Caco-2 (cell line): ENCODE measurements at regions not wholly inside any gene's neighbourhood (a gene's known extent, or its start where the extent isn't known, plus 50 kb on each side); places are given as distances from the start of the nearest gene placed in this dataset.

Experiments
- BruUV-seq: library from RNA; stranded (reverse); fragments of 400-500 nt; replicated peaks from 2 replicates; lab custom pipeline; 2021; lab: Mats Ljungman, UMichigan
- CTCF ChIA-PET: fragments of 300-600 bp; sonication (Branson Sonifier 250); formaldehyde crosslinking; loops from one replicate; lab custom pipeline; 2022; ENCODE audit warnings: antibody characterized with exemption; lab: Charles Lee
- POLR2A ChIA-PET: fragments of 300-600 bp; sonication (Branson Sonifier 250); formaldehyde crosslinking; loops from one replicate; lab custom pipeline; 2022; ENCODE audit warnings: antibody characterized with exemption; lab: Charles Lee
- DNase-seq, 2 experiments: peaks; one replicate each; pipeline versions ENCODE4 v3.0.0 to v3.0.0-alpha.2; 2020 to 2022
- H3K27me3 ChIP-seq: replicated peaks from 2 replicates; pipeline ENCODE4 v1.6.0; 2011; ENCODE audit warnings: low read length; ENCODE audit not compliant: control insufficient read depth, insufficient read depth
- H3K36me3 ChIP-seq: 2 replicates; pipeline ENCODE4 v1.5.1; 2011; ENCODE audit warnings: low read length; ENCODE audit not compliant: control insufficient read depth, insufficient read depth
- H3K4me1 ChIP-seq: fragments of 250-450 bp; sonication (Bioruptor Pico); 2 replicates; pipeline ENCODE4 v1.5.1; 2020; ENCODE audit warnings: mild to moderate bottlenecking
- H3K4me3 ChIP-seq: 2 replicates; pipeline ENCODE4 v1.5.1; 2011; ENCODE audit warnings: low read depth, mild to moderate bottlenecking, control low read depth, low read length
- H3K9me3 ChIP-seq: fragments of 250-450 bp; sonication (Bioruptor Pico); 2 replicates; pipeline ENCODE4 v1.5.1; 2020; ENCODE audit warnings: mild to moderate bottlenecking, moderate library complexity
- H3K27ac Mint-ChIP-seq: one replicate; pipeline ENCODE4 v1.8.0; 2022; ENCODE audit warnings: mixed read lengths; ENCODE audit not compliant: unreplicated experiment
- H3K27me3 Mint-ChIP-seq: one replicate; pipeline ENCODE4 v1.8.0; 2022; ENCODE audit warnings: mixed read lengths; ENCODE audit not compliant: insufficient read depth, unreplicated experiment
- H3K36me3 Mint-ChIP-seq: one replicate; pipeline ENCODE4 v1.8.0; 2022; ENCODE audit warnings: mild to moderate bottlenecking, mixed read lengths; ENCODE audit not compliant: insufficient read depth, unreplicated experiment
- H3K4me1 Mint-ChIP-seq: one replicate; pipeline ENCODE4 v1.8.0; 2022; ENCODE audit warnings: low read depth, mixed read lengths; ENCODE audit not compliant: unreplicated experiment
- H3K4me3 Mint-ChIP-seq: one replicate; pipeline ENCODE4 v1.8.0; 2022; ENCODE audit warnings: mild to moderate bottlenecking, moderate library complexity, mixed read lengths; ENCODE audit not compliant: unreplicated experiment
- H3K9me3 Mint-ChIP-seq: one replicate; pipeline ENCODE4 v1.8.0; 2022; ENCODE audit warnings: mixed read lengths; ENCODE audit not compliant: unreplicated experiment
- intact Hi-C: fragments of 100-400 bp; cut with micrococcal nuclease; formaldehyde crosslinking; loops from one replicate; pipeline ENCODE4 v1.10.0; 2022; ENCODE audit not compliant: unreplicated experiment
- TF ChIP-seq, protein P1 (sequence below), 2 experiments: fragments of 200-600 bp in 1 of 2; IDR thresholded peaks; 1 replicate in 1 of 2; 2 replicates in 1 of 2; pipeline versions ENCODE4 v1.5.1 to v1.8.0; 2011 to 2022; ENCODE audit warnings: antibody characterized with exemption in 1 of 2, control low read depth in 1 of 2, inconsistent platforms in 1 of 2, low read depth in 1 of 2, low read length in 1 of 2, mild to moderate bottlenecking in 1 of 2, moderate library complexity in 1 of 2; ENCODE audit not compliant: insufficient read depth in 1 of 2, severe bottlenecking in 1 of 2, unreplicated experiment in 1 of 2

DNA sequence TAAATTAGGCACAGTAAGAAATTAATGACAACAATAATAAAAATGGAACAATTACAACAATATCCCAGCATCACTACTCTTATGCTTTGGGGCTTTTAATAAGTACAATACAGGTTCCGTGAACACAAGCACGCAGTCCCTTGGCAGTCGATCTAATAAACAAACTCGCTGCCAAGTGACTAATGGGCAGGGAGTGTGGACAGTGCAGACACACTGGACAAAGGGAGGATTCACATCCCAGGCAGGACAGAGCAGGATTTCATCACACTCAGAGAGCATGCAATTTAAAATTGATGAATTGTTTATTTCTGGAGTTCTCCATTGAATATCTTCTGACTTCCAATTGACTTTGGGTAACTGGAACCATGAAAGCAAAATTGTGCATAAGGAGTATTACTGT lies 524.1 kb upstream of the CFAP20DC start:
- no peaks in the 10 kb centered on the region for H3K9me3 Mint-ChIP-seq
- no peaks in the 10 kb centered on the region for H3K36me3 ChIP-seq
- H3K4me1 ChIP-seq: no peaks in the 10 kb centered on the region
- no peak for DNase-seq
- intact Hi-C loops: no loop called here
- TF ChIP-seq, protein P1, sequence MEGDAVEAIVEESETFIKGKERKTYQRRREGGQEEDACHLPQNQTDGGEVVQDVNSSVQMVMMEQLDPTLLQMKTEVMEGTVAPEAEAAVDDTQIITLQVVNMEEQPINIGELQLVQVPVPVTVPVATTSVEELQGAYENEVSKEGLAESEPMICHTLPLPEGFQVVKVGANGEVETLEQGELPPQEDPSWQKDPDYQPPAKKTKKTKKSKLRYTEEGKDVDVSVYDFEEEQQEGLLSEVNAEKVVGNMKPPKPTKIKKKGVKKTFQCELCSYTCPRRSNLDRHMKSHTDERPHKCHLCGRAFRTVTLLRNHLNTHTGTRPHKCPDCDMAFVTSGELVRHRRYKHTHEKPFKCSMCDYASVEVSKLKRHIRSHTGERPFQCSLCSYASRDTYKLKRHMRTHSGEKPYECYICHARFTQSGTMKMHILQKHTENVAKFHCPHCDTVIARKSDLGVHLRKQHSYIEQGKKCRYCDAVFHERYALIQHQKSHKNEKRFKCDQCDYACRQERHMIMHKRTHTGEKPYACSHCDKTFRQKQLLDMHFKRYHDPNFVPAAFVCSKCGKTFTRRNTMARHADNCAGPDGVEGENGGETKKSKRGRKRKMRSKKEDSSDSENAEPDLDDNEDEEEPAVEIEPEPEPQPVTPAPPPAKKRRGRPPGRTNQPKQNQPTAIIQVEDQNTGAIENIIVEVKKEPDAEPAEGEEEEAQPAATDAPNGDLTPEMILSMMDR (IDR thresholded peaks at IDR 0.05; ENCODE audit: insufficient read depth in 1 of 2, low read depth in 1 of 2, low read length in 1 of 2, severe bottlenecking in 1 of 2, unreplicated experiment in 1 of 2): no peak
- no peaks in the 10 kb centered on the region for H3K4me1 Mint-ChIP-seq
- H3K27ac Mint-ChIP-seq: no peak overlapping the region
- no peaks in the 10 kb centered on the region for H3K36me3 Mint-ChIP-seq
- no peaks in the 10 kb centered on the region; the same call in 1 of the 2 replicates for H3K27me3 ChIP-seq
- BruUV-seq: no TSS peak
- no peak overlapping the region for H3K4me3 Mint-ChIP-seq
- H3K4me3 ChIP-seq: no peak overlapping the region
- no peaks in the 10 kb centered on the region for H3K9me3 ChIP-seq
- CTCF ChIA-PET: interaction anchor here (0.8 to 2.4 kb wide), 2 partner anchors 236 to 284 kb away, joined by 5 to 13 read pairs; no protein-coding TSS in a partner anchor
- peaks cover 24% of the 10 kb centered on the region for H3K27me3 Mint-ChIP-seq
- POLR2A ChIA-PET: no interaction called here

DNA sequence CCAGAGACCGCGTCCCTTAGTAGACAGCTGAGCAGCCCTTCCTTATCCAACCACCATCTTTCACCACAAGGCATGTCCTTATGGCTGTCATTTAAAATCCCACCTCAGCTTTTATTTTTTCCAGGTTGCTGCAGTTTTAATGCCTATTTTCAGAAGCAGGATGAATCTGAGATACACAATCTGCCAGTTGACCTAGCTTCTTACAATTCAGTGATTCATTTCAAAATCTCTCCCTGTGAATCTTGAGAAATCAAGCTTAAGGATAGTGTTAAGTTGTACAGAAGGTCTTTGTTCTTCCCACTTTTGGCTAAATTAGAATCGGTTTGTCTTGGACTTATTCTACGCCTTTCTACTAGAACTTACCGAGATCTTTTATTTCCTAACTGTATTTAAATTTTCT lies 522.3 kb upstream of the CFAP20DC start:
- peaks cover 22% of the 10 kb centered on the region for H3K27me3 Mint-ChIP-seq
- H3K27ac Mint-ChIP-seq: no peak overlapping the region
- no peaks in the 10 kb centered on the region for H3K36me3 Mint-ChIP-seq
- no peaks in the 10 kb centered on the region for H3K36me3 ChIP-seq
- no peaks in the 10 kb centered on the region for H3K4me1 ChIP-seq
- no TSS peak for BruUV-seq
- H3K9me3 ChIP-seq: no peaks in the 10 kb centered on the region
- H3K4me3 Mint-ChIP-seq: no peak overlapping the region
- H3K27me3 ChIP-seq: no peaks in the 10 kb centered on the region
- intact Hi-C loops: no loop called here
- H3K4me3 ChIP-seq: no peak overlapping the region
- ChIA-PET POLR2A (no interaction called here), CTCF (no interaction called here)
- TF ChIP-seq, protein P1 (IDR thresholded peaks at IDR 0.05; ENCODE audit: insufficient read depth in 1 of 2, low read depth in 1 of 2, low read length in 1 of 2, severe bottlenecking in 1 of 2, unreplicated experiment in 1 of 2): no peak
- no peak for DNase-seq
- no peaks in the 10 kb centered on the region for H3K9me3 Mint-ChIP-seq
- no peaks in the 10 kb centered on the region for H3K4me1 Mint-ChIP-seq

DNA sequence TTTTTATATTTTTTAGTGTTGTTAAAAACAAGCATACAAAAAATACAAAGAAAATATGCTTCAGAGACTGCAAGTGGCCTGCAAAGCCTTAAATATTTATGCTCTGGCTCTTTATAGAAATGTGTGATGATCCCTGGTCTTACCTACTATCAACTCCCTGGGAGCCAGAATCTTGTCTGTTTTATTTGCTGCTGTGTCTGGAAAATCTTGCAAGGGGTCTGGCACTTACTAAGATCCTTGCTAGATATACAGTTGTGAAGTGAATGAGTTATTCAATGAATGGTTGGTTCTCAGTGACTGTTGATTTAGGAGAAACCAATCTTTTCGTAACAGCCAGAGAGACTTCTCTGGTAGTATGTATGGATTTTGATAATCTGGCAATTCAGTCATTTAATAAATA lies 521.0 kb upstream of the CFAP20DC start:
- intact Hi-C loops: no loop called here
- no peaks in the 10 kb centered on the region for H3K9me3 Mint-ChIP-seq
- CTCF ChIA-PET: no interaction called here

More for the DNA sequence above, 521.0 kb upstream of the CFAP20DC start:
- DNase-seq: no peak
- Mint-ChIP-seq H3K4me1 (no peaks in the 10 kb centered on the region), H3K27ac (no peak overlapping the region), H3K27me3 (peaks cover 22% of the 10 kb centered on the region), H3K36me3 (no peaks in the 10 kb centered on the region), H3K4me3 (no peak overlapping the region)
- Histone ChIP-seq H3K4me1 (no peaks in the 10 kb centered on the region), H3K4me3 (no peak overlapping the region), H3K9me3 (no peaks in the 10 kb centered on the region), H3K36me3 (no peaks in the 10 kb centered on the region), H3K27me3 (no peaks in the 10 kb centered on the region)
- POLR2A ChIA-PET: no interaction called here
- TF ChIP-seq, protein P1 (IDR thresholded peaks at IDR 0.05; ENCODE audit: insufficient read depth in 1 of 2, low read depth in 1 of 2, low read length in 1 of 2, severe bottlenecking in 1 of 2, unreplicated experiment in 1 of 2): no peak
- no TSS peak for BruUV-seq
